Adrenal gland (tissue), 9 donors: ENCODE measurements at regions not wholly inside any gene's neighbourhood (a gene's known extent, or its start where the extent isn't known, plus 50 kb on each side); places are given as distances from the start of the nearest gene placed in this dataset.
"Not testable (repeated sequence)": the region's sequence is repeated elsewhere in the genome, so short reads cannot be mapped to it uniquely, and the experiment has no call there.

Experiments
- DNase-seq, 7 donors: peaks; one replicate each; pipeline ENCODE4 v3.0.0-alpha.2; 2019 to 2020
- H3K27ac ChIP-seq, 5 donors: fragments of 200-600 bp; sonication (generic) in 4 of 5; 1 replicate in 3 of 5; 2 replicates in 2 of 5; pipeline versions ENCODE4 v1.5.1 to v1.8.0; 2016 to 2020; ENCODE audit warnings: mild to moderate bottlenecking in 1 of 5
- H3K27me3 ChIP-seq: fragments of 200-600 bp; 2 replicates; pipeline ENCODE4 v1.8.0; 2021
- H3K36me3 ChIP-seq, 2 donors: fragments of 200-600 bp; replicated peaks in 1 of 2; 1 replicate in 1 of 2; 2 replicates in 1 of 2; pipeline versions ENCODE4 v1.5.1 to v1.8.0; 2018 to 2022
- H3K4me1 ChIP-seq, 2 donors: fragments of 200-600 bp; replicated peaks in 1 of 2; 1 replicate in 1 of 2; 2 replicates in 1 of 2; pipeline versions ENCODE4 v1.5.1 to v1.8.0; 2018 to 2021
- H3K4me3 ChIP-seq, 4 donors: fragments of 200-600 bp; sonication (generic) in 3 of 4; one replicate each; pipeline ENCODE4 v1.5.1; 2016 to 2018
- H3K9me3 ChIP-seq, 3 donors: fragments of 200-600 bp; sonication (generic) in 1 of 3; replicated peaks in 1 of 3; 1 replicate in 2 of 3; 2 replicates in 1 of 3; pipeline versions ENCODE4 v1.5.1 to v1.8.0; 2016 to 2021
- CTCF ChIP-seq, 6 experiments: fragments of 450-650 bp in 4 of 6; fragments of 200-600 bp in 2 of 6; sonication (generic) in 1 of 6; IDR thresholded peaks; 1 replicate in 5 of 6; 2 replicates in 1 of 6; pipeline versions ENCODE4 v1.5.1 to v1.8.0; 2016 to 2021; ENCODE audit warnings: antibody characterized with exemption in 6 of 6, mild to moderate bottlenecking in 2 of 6, moderate library complexity in 1 of 6
- POLR2A ChIP-seq, 2 donors: fragments of 450-650 bp; IDR thresholded peaks; one replicate each; pipeline ENCODE4 v1.6.1; 2017; ENCODE audit warnings: antibody characterized with exemption in 2 of 2, mild to moderate bottlenecking in 2 of 2, moderate library complexity in 1 of 2
- WGBS, 4 donors: extraction: QIAGEN DNeasy Blood & Tissue Kit in 2 of 4; methylation state at CpG; one replicate each; pipeline versions ENCODE4 v1.1.5 to v1.1.7; 2013 to 2017; 5-methylcytosine and 5-hydroxymethylcytosine counted together
- intact Hi-C, 2 donors: fragments of 100-400 bp; cut with DNase I; formaldehyde crosslinking; loops; one replicate each; pipeline versions ENCODE4 v1.14.1 to v1.15.0; 2022 to 2023
- donor health status: healthy with polysubstance abuse.
- donor health status: Bipolar disorder and iron deficiency.
- donor health status: DM: yes; HTN: yes; CAD: no.
- donor health status: DM: no; HTN: no; CAD: no.
- donor health status: DM: no; HTN: no; CAD: no.

- H3K27ac ChIP-seq: no peak overlapping the region
- H3K36me3 ChIP-seq: no peaks in the 10 kb centered on the region
These were observed 232.4 kb upstream of the FZD8 start for GRCh38 chr10:35874311-35875015.

DNA sequence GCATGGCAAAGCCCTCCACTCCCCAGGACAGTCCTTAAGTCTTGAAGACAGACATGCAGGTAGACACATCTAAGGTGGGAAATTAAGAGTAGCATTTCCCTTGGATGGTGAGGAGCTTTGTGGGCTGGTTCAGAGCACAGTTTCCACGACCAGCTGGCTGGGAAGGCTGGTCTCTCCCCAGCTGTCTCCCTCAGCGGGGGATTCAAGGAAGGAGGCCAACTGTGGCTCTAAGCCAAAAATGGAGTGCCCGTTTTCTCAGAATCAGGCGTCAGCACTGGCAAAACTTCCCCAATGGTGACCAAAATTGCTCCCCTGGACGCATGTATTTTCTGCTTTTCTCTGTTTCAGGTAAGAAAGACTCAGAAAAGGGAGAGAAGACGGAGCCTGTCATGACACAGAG lies 230.6 kb upstream of the FZD8 start:
- Histone ChIP-seq H3K27ac (no peak overlapping the region), H3K4me3 (no peak overlapping the region), H3K27me3 (no peaks in the 10 kb centered on the region), H3K9me3 (no peaks in the 10 kb centered on the region), H3K36me3 (no peaks in the 10 kb centered on the region), H3K4me1 (no peaks in the 10 kb centered on the region)
- WGBS, 4 donors: 71 to 83% (median 79%) methylated on average over 6 of the region's 6 CpGs
- TF ChIP-seq CTCF (IDR thresholded peaks at IDR 0.05): no peak
- no peak for TF ChIP-seq POLR2A (IDR thresholded peaks at IDR 0.05)
- no peak for DNase-seq
- intact Hi-C loops: no loop called here

More at GRCh38 chr10:35874311-35875015, 232.4 kb upstream of the FZD8 start:
- no peak overlapping the region for H3K4me3 ChIP-seq
- H3K27me3 ChIP-seq: no peaks in the 10 kb centered on the region
- DNase-seq: no peak
- intact Hi-C loops: no loop called here
- 70 to 79% (median 74%) methylated on average over 6 of the region's 6 CpGs for WGBS, 4 donors
- no peaks in the 10 kb centered on the region for H3K4me1 ChIP-seq
- TF ChIP-seq CTCF (IDR thresholded peaks at IDR 0.05) (no peak), POLR2A (IDR thresholded peaks at IDR 0.05) (no peak)
- no peaks in the 10 kb centered on the region for H3K9me3 ChIP-seq

DNA sequence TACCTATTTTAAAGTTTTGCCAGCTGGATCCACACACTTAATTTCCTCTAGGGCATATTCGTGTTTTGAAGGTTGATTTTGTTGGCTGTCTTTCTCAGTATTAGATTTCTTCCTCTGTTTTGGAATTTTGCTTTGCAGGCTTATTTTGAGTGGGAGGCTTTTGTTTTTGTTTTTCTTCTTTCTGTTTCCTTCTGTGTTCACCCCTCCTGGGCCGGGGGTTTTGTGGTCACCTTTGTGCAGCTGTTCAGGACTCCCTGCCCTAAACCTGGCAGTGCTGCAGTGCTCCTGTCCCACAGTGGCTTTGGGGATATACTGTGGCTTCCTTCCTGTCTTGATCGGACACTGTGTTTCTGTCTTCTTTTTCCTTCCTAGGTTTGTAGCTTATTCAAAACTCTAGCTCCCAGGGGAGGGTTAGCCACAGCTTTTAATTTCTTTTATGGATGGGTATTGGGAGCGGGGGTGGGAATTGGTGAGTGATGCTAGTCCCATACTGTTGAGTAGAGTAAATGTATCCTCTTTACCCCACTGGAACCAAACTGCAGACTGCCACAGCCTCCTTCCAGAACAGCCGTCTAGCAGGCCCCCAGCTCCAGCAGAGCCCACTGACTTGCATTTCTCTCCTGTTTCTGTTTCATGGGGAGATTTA lies 228.7 kb upstream of the FZD8 start:
- no peak overlapping the region for H3K4me3 ChIP-seq
- no peak for DNase-seq
- 42 to 52% (median 47%) methylated on average over 5 of the region's 5 CpGs for WGBS, 4 donors
- H3K4me1 ChIP-seq: no peaks in the 10 kb centered on the region
- H3K36me3 ChIP-seq: no peaks in the 10 kb centered on the region
- TF ChIP-seq POLR2A (IDR thresholded peaks at IDR 0.05) (no peak), CTCF (IDR thresholded peaks at IDR 0.05) (no peak)
- H3K27ac ChIP-seq: no peak overlapping the region
- no peaks in the 10 kb centered on the region for H3K27me3 ChIP-seq
- intact Hi-C loops: no loop called here
- no peaks in the 10 kb centered on the region for H3K9me3 ChIP-seq

- H3K27ac ChIP-seq, DNase-seq, H3K27me3 ChIP-seq, H3K36me3 ChIP-seq, H3K4me3 ChIP-seq, intact Hi-C loops, H3K4me1 ChIP-seq, H3K9me3 ChIP-seq: not testable (repeated sequence)
- 71 to 83% (median 76%) methylated on average over 21 to 25 of the region's 25 CpGs for WGBS, 4 donors
These were observed 216.7 kb upstream of the FZD8 start for GRCh38 chr10:35858676-35859283.
